Tibial artery (tissue), 4 donors: ENCODE measurements at regions not wholly inside any gene's neighbourhood (a gene's known extent, or its start where the extent isn't known, plus 50 kb on each side); places are given as distances from the start of the nearest gene placed in this dataset.

Source experiments
- DNase-seq, 2 donors: peaks; one replicate each; pipeline ENCODE4 v3.0.0-alpha.2; 2019
- H3K27ac ChIP-seq, 2 donors: fragments of 200-600 bp; sonication (generic) in 1 of 2; 1 replicate in 1 of 2; 2 replicates in 1 of 2; pipeline ENCODE4 v1.5.1; 2018 to 2019; ENCODE audit warnings: mild to moderate bottlenecking in 1 of 2
- H3K27me3 ChIP-seq, 2 donors: fragments of 200-600 bp; sonication (generic) in 1 of 2; one replicate each; pipeline versions ENCODE4 v1.5.1 to v1.6.0; 2016 to 2019
- H3K36me3 ChIP-seq, 3 donors: fragments of 200-600 bp; sonication (generic) in 2 of 3; one replicate each; pipeline ENCODE4 v1.5.1; 2016 to 2019; ENCODE audit warnings: mild to moderate bottlenecking in 2 of 3
- H3K4me1 ChIP-seq, 4 donors: fragments of 200-600 bp; sonication (generic) in 2 of 4; 1 replicate in 3 of 4; 2 replicates in 1 of 4; pipeline ENCODE4 v1.5.1; 2016 to 2019
- H3K4me3 ChIP-seq, 2 donors: fragments of 200-600 bp; sonication (generic) in 1 of 2; 1 replicate in 1 of 2; 2 replicates in 1 of 2; pipeline ENCODE4 v1.5.1; 2018 to 2019; ENCODE audit warnings: mild to moderate bottlenecking in 2 of 2
- H3K9me3 ChIP-seq, 3 donors: fragments of 200-600 bp; sonication (generic) in 1 of 3; one replicate each; pipeline ENCODE4 v1.5.1; 2016 to 2019
- CTCF ChIP-seq, 2 experiments: fragments of 200-600 bp in 1 of 2; fragments of 450-650 bp in 1 of 2; IDR thresholded peaks; one replicate each; pipeline ENCODE4 v1.5.1; 2017 to 2019; ENCODE audit warnings: antibody characterized with exemption in 2 of 2, mild to moderate bottlenecking in 1 of 2, moderate library complexity in 1 of 2
- intact Hi-C: fragments of 100-400 bp; cut with DNase I; formaldehyde crosslinking; loops from one replicate; pipeline ENCODE4 v1.15.0; 2023; ENCODE audit warnings: low total_unique reads

- DNase-seq, result no peak
- no peaks in the 10 kb centered on the region for H3K9me3 ChIP-seq
- H3K27ac ChIP-seq, result no peak overlapping the region
- no peak for TF ChIP-seq CTCF (IDR thresholded peaks at IDR 0.05)
- no peaks in the 10 kb centered on the region for H3K27me3 ChIP-seq
- H3K4me3 ChIP-seq, result no peak overlapping the region
- no peaks in the 10 kb centered on the region for H3K36me3 ChIP-seq
- peaks cover 0 to 3% (median 0%) of the 10 kb centered on the region in 4 donors for H3K4me1 ChIP-seq
- intact Hi-C loops, result no loop called here
These were observed 380.1 kb upstream of the TMEM132C start for GRCh38 chr12:127886827-127887226.

- TF ChIP-seq CTCF (IDR thresholded peaks at IDR 0.05), result no peak
- intact Hi-C loops, result no loop called here
- Histone ChIP-seq H3K36me3 (no peaks in the 10 kb centered on the region), H3K27me3 (no peaks in the 10 kb centered on the region), H3K9me3 (no peaks in the 10 kb centered on the region), H3K4me3 (no peak overlapping the region), H3K27ac (no peak overlapping the region), H3K4me1 (peaks cover 0 to 3% (median 0%) of the 10 kb centered on the region in 4 donors)
- peak in 1 of 2 donors; percentile 41 for DNase-seq
These were observed 377.8 kb upstream of the TMEM132C start for GRCh38 chr12:127888943-127889719.

GRCh38 chr12:127893895-127894609 is 372.9 kb upstream of the TMEM132C start:
- TF ChIP-seq CTCF (IDR thresholded peaks at IDR 0.05), result no peak
- intact Hi-C loops, result no loop called here

GRCh38 chr12:127896661-127897060 is 370.3 kb upstream of the TMEM132C start:
- intact Hi-C loops, result no loop called here
- TF ChIP-seq CTCF (IDR thresholded peaks at IDR 0.05), result no peak
- no peak for DNase-seq
- H3K27me3 ChIP-seq, result no peaks in the 10 kb centered on the region
- H3K36me3 ChIP-seq, result no peaks in the 10 kb centered on the region
- no peak overlapping the region for H3K27ac ChIP-seq
- H3K9me3 ChIP-seq, result no peaks in the 10 kb centered on the region
- H3K4me1 ChIP-seq, result no peaks in the 10 kb centered on the region
- H3K4me3 ChIP-seq, result no peak overlapping the region

More at GRCh38 chr12:127893895-127894609, 372.9 kb upstream of the TMEM132C start:
- DNase-seq, result no peak
- H3K27me3 ChIP-seq, result no peaks in the 10 kb centered on the region
- no peaks in the 10 kb centered on the region for H3K9me3 ChIP-seq
- H3K36me3 ChIP-seq, result no peaks in the 10 kb centered on the region
- peaks cover 0 to 3% (median 0%) of the 10 kb centered on the region in 4 donors for H3K4me1 ChIP-seq
- H3K27ac ChIP-seq, result no peak overlapping the region
- H3K4me3 ChIP-seq, result no peak overlapping the region

- Histone ChIP-seq H3K36me3 (no peaks in the 10 kb centered on the region), H3K4me1 (no peaks in the 10 kb centered on the region), H3K27ac (no peak overlapping the region), H3K9me3 (no peaks in the 10 kb centered on the region), H3K4me3 (no peak overlapping the region), H3K27me3 (no peaks in the 10 kb centered on the region)
- intact Hi-C loops, result no loop called here
- DNase-seq, result no peak
- TF ChIP-seq CTCF (IDR thresholded peaks at IDR 0.05), result no peak
These were observed 368.4 kb upstream of the TMEM132C start for GRCh38 chr12:127898616-127899015.
